ENCODE measurements at regions not wholly inside any gene's neighbourhood (a gene's known extent, or its start where the extent isn't known, plus 50 kb on each side); places are given as distances from the start of the nearest gene placed in this dataset.

- TF ChIP-seq CTCF (IDR thresholded peaks at IDR 0.05) (peak; percentile 53), EZH2phosphoT487 (IDR thresholded peaks at IDR 0.05) (no peak)
Measured at GRCh38 chr5:36777105-36777757, 99.3 kb upstream of the NIPBL start.
